ENCODE measurements at regions not wholly inside any gene's neighbourhood (a gene's known extent, or its start where the extent isn't known, plus 50 kb on each side); places are given as distances from the start of the nearest gene placed in this dataset.

GRCh38 chr15:96553931-96554330 lies 223.4 kb downstream of the NR2F2 start:
- Histone ChIP-seq H3K27me3 (no peaks in the 10 kb centered on the region), H3K4me3 (no peak overlapping the region), H3K36me3 (no peaks in the 10 kb centered on the region), H3K27ac (no peak overlapping the region), H3K9me3 (no peaks in the 10 kb centered on the region), H3K4me1 (peaks cover 0 to 9% of the 10 kb centered on the region in 2 donors)
- no peak for TF ChIP-seq CTCF (IDR thresholded peaks at IDR 0.05)
- DNase-seq (ENCODE audit: low spot score) = no peak

DNA sequence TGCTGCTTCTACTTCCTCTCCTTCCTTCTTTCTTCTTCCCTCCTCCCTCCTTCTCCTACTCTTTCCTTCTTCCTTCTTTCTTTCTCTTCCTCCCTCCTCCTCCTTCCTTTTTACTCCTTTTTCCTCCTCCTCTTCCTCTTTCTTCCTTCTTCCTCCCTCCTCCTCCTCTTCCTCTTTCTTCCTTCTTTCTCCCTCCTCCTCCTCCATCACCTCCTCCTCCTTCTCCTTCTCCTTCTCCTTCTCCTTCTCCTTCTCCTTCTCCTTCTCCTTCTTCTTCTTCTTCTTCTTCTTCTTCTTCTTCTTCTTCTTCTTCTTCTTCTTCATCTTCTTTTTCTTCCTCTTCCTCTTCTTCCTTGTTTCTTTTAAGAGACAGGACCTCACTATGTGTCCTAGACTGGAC lies 224.0 kb downstream of the NR2F2 start:
- Histone ChIP-seq H3K27ac (no peak overlapping the region), H3K9me3 (no peaks in the 10 kb centered on the region), H3K36me3 (no peaks in the 10 kb centered on the region), H3K27me3 (no peaks in the 10 kb centered on the region), H3K4me3 (no peak overlapping the region), H3K4me1 (peaks cover 0 to 9% of the 10 kb centered on the region in 2 donors)
- TF ChIP-seq CTCF (IDR thresholded peaks at IDR 0.05) = no peak
- DNase-seq (ENCODE audit: low spot score) = no peak

DNA sequence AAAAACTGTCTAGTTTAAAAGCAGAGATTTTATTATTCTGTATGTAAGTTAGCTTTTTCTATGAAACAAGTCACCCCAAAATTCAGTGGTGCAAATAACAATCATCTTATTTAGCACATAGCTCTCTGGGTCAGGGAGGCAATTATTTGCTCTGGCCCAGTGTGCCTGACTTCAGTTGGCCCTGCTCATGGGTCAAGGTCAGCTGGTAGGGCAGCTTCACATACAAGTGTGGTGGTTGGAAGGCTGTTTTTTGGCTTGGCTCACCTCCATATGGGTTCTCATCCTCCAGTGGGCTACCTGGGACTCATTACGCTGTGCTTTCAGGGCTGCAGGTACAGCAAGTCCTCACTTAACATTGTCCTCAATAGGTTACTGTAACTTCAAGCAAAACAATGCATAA lies 228.6 kb downstream of the NR2F2 start:
- no peak overlapping the region for H3K4me3 ChIP-seq
- no peak for TF ChIP-seq CTCF (IDR thresholded peaks at IDR 0.05)
- H3K27me3 ChIP-seq = no peaks in the 10 kb centered on the region
- peaks cover 0 to 7% of the 10 kb centered on the region in 2 donors for H3K9me3 ChIP-seq
- DNase-seq (ENCODE audit: low spot score) = no peak
- no peaks in the 10 kb centered on the region for H3K36me3 ChIP-seq
- H3K4me1 ChIP-seq = no peaks in the 10 kb centered on the region
- no peak overlapping the region for H3K27ac ChIP-seq

- no peak overlapping the region for H3K4me3 ChIP-seq
- H3K27me3 ChIP-seq = no peaks in the 10 kb centered on the region
- no peak for DNase-seq (ENCODE audit: low spot score)
- no peak for TF ChIP-seq CTCF (IDR thresholded peaks at IDR 0.05)
- no peaks in the 10 kb centered on the region for H3K4me1 ChIP-seq
- H3K36me3 ChIP-seq = no peaks in the 10 kb centered on the region
- no peak overlapping the region for H3K27ac ChIP-seq
- H3K9me3 ChIP-seq = peaks cover 0 to 13% of the 10 kb centered on the region in 2 donors
These were observed 229.1 kb downstream of the NR2F2 start for GRCh38 chr15:96559631-96560030.

DNA sequence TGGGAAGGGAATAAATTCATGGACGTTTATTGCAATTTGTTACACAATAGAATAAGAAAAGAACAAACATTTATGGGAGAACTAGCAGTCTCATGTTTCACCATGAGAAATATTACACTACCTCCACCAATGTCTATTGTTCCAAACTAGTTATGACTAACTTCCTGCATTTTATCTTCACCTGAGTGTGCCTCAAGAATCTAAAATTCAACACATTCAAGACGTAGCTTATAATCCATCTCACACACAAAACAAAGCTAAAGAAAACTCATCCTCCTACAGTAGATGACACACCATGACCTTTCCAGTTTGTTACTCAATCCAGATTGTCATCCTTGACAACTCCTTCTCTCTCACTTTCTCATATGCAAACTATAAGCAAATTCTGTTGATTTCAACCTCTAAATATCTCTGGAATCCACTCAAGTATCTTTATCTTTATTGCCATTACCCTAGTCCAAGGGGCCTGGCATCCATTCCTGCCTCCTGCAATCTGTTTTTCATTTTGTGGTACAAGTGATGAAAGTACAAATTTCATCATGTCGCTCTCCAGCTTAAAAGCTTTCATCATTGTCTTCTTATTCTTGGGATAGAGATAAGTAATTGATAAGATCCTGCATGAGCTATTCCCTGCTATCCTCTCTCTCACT lies 229.9 kb downstream of the NR2F2 start:
- no peaks in the 10 kb centered on the region for H3K36me3 ChIP-seq
- DNase-seq (ENCODE audit: low spot score) = no peak

More for the DNA sequence above, 229.9 kb downstream of the NR2F2 start:
- peaks cover 0 to 15% of the 10 kb centered on the region in 2 donors for H3K9me3 ChIP-seq
- H3K4me1 ChIP-seq = no peaks in the 10 kb centered on the region
- no peak overlapping the region for H3K4me3 ChIP-seq
- no peak for TF ChIP-seq CTCF (IDR thresholded peaks at IDR 0.05)
- no peaks in the 10 kb centered on the region for H3K27me3 ChIP-seq
- H3K27ac ChIP-seq = no peak overlapping the region
